GM12875 (cell line): ENCODE measurements at regions not wholly inside any gene's neighbourhood (a gene's known extent, or its start where the extent isn't known, plus 50 kb on each side); places are given as distances from the start of the nearest gene placed in this dataset.
"Not testable (repeated sequence)": the region's sequence is repeated elsewhere in the genome, so short reads cannot be mapped to it uniquely, and the experiment has no call there.

Experiments used
- H3K4me3 ChIP-seq: one replicate; pipeline ENCODE4 v1.5.1; 2011; ENCODE audit warnings: low read depth, low read length, control low read depth
- TF ChIP-seq, protein P1 (sequence below): IDR thresholded peaks from 2 replicates; pipeline ENCODE4 v1.5.1; 2011; ENCODE audit warnings: low read depth, mild to moderate bottlenecking, control low read depth, inconsistent platforms, low read length, moderate library complexity, borderline replicate concordance; ENCODE audit not compliant: insufficient read depth

DNA sequence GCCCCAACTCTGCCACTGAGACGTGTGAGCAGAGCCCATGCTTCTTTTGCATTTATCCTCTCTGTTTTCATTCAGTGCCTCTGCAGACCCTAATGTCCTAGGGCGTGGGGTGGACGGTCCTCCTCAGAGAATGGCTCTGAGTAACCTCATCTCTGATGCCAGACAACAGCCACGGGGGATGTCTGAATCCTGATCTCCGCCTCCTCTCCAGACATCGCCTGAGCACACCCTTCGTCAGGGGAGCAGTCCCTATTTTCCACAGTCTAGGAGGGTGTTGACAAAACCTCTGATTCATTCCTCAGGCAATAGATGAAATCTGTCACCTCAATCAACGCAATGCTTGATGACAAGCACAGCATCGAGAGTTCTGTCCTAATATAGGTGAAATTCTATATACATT lies 109.2 kb upstream of the DYRK2 start:
- TF ChIP-seq, protein P1, sequence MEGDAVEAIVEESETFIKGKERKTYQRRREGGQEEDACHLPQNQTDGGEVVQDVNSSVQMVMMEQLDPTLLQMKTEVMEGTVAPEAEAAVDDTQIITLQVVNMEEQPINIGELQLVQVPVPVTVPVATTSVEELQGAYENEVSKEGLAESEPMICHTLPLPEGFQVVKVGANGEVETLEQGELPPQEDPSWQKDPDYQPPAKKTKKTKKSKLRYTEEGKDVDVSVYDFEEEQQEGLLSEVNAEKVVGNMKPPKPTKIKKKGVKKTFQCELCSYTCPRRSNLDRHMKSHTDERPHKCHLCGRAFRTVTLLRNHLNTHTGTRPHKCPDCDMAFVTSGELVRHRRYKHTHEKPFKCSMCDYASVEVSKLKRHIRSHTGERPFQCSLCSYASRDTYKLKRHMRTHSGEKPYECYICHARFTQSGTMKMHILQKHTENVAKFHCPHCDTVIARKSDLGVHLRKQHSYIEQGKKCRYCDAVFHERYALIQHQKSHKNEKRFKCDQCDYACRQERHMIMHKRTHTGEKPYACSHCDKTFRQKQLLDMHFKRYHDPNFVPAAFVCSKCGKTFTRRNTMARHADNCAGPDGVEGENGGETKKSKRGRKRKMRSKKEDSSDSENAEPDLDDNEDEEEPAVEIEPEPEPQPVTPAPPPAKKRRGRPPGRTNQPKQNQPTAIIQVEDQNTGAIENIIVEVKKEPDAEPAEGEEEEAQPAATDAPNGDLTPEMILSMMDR = no peak
- H3K4me3 ChIP-seq = no peak overlapping the region

DNA sequence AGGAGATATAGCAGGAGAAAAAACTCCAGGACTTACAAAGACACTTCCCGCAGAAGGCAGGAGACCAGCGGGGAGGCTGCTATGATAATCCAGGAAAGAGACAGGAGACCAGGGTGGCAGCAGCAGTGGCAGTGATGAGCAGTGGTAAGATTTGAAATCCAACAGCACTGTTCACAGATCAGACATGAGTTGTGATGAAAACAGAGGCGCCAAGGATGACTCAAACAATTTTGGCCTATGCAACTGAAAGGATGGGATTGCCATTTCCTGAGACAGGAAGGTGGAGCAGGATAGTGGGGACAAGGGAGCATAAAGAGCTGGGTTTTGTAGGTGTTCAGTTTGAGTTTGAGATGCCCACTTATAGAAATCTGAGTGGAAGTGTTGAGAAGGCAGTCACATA lies 108.6 kb upstream of the DYRK2 start:
- TF ChIP-seq, protein P1 = no peak
- no peak overlapping the region for H3K4me3 ChIP-seq

DNA sequence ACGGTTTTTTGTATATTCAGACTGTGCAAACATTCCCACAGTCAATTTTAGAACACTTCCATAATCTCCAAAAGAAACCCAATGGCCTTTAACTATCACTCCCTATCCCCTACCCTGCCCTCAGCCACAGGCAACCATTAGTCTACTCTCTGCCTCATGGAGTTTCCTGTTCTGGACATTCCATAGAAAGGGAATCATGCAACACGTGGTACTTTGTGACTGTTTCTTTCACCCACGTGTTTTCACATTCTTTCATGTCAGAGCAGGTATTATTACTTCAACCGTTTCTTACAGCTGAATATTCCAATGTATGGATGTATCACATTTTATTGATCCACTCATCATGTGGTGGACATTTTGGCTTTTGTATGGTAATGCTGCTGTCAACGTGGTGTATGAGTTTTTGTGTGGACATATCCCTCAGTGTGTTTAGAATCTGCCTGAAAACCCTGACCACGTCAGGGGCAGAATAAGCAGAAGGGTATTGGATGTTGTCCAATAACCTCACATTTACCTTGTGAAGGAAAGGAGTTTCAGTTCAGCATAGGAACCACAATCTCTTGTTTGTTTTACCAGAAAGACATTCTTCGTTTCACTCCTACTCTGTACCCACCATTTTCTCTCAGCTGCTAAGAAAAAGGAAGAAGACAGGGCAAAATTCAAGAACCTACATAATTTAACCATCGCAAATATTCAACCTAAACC lies 107.5 kb upstream of the DYRK2 start:
- TF ChIP-seq, protein P1 = no peak
- no peak overlapping the region for H3K4me3 ChIP-seq

DNA sequence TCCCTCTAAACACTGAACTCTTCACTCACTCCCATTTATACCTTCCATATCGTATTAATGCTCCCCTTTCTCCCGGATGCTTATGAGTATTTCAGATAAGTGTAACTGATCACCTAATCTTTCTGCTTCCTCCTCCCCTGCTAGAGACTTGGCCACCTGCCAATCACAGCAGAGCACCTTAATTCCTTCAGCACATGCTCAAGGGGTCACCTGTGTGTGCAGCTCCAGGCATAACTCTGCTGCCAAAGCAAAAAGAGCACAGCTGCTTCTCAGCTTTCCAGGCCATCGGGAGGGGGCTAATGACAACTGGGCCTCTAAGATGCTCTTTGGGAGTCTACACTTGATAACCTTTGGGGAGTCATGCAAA lies 106.9 kb upstream of the DYRK2 start:
- TF ChIP-seq, protein P1 = no peak

DNA sequence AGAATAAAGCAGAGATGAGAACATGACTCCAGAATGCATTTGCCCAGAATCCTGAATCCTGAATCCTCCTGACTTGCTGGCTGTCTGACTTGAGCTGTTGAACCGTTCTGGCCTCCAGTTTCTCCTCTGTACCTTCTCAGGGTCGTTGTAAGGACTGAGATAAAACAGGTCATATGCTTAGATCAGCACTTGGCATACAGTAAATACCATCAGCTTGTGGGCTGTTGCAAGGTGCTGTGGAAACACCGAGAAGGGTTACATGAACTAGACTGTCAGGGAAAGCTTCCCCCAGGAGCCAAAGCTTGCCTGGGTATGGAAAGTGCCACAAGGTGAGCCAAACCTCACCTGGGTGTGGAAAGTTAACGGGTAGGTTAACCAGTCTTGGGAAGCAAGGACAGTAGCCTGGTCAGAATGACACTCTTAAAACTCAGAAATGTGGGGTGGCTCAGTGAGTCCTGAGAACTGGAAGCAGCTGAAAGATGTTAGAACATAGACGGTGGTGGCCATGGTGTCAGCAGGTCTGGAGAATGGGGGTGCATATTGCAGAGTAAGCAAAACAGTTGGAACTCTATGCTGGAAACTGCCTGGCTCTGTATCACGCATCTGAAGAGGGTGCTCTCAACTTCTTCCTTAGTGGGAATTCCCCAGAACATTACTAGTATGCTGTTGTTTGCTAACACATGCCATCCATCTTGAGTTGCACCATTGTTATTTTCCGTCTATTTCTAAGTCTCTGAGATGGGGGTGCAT lies 105.3 kb upstream of the DYRK2 start:
- TF ChIP-seq, protein P1 = no peak
- no peak overlapping the region for H3K4me3 ChIP-seq

More for the DNA sequence above, 106.9 kb upstream of the DYRK2 start:
- no peak overlapping the region for H3K4me3 ChIP-seq

DNA sequence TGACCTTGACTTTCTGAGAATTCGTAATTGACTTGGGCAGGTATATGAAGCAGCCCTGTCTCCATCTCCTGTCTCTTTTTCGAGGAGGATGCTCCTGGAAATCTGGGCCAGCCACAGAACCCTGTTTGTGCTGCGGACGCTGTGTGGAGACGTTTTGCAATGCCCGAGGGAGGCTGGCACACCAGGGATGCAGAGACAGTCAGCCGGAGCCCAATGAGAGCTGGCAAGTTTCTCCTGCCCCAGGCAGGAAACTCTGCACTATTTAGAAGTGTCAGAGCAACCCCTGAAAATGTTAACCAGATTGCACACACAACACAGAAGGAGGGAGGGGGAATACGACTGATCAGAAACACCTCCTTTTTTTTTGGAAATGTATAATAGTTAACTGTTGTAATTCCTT lies 103.2 kb upstream of the DYRK2 start:
- no peak overlapping the region for H3K4me3 ChIP-seq
- TF ChIP-seq, protein P1 = no peak

DNA sequence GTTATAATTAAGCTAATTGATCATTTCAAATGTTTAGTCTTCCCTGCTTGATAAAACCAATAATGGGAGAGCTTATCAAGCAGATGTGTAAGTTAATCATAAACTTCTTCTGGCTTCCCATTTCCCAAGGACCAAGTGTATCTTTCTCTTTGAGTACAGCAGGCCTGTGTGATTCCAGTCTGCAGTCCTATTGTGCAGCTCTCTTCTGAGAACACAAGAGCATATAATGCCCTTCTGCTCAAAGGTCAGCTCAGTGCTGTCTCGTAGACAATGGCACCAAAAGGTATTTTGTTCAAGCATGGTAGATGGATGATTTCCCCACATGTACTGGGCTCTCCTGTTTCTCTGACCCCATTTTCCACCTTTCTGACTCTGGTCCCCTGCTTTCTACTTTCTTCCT lies 101.8 kb upstream of the DYRK2 start:
- TF ChIP-seq, protein P1 = no peak
- H3K4me3 ChIP-seq = no peak overlapping the region

DNA sequence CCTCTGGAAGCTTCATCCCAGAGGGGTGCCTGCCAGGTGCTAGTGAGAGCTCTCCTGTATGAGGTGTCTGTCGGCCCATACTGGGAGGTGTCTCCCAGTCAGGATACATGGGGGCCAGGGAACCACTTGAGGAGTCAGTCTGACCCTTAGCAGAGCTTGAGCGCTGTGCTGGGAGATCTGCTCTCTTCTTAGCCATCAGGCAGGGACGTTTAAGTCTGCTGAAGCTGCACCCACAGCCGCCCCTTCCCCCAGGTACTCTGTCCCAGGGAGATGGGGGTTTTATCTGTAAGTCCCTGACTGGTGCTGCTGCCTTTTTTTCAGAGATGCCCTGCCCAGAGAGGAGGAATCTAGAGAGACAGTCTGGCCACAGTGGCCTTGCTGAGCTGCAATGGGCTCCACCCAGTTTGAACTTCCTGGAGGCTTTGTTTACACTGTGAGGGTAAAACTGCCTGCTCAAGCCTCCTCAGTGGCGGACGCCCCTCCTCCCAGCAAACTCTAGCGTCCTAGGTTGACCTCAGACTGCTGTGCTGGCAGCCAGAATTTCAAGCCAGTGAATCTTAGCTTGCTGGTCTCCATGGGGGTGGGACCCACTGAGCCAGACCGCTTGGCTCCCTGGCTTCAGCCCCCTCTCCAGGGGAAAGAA lies 93.3 kb upstream of the DYRK2 start:
- not testable (repeated sequence) for H3K4me3 ChIP-seq
